A549 (cell line): ENCODE measurements at regions not wholly inside any gene's neighbourhood (a gene's known extent, or its start where the extent isn't known, plus 50 kb on each side); places are given as distances from the start of the nearest gene placed in this dataset.
A peak's percentile ranks its signal among the peaks of the same experiment; 100 is the strongest.

Source experiments
- BHLHE40 ChIP-seq: IDR thresholded peaks from 2 replicates; pipeline ENCODE4 v1.6.1; 2012; ENCODE audit warnings: low read depth, low read length, inconsistent platforms
- CEBPB ChIP-seq, 2 experiments: fragments of >200 bp in 1 of 2; sonication (Bioruptor Twin) in 1 of 2; formaldehyde crosslinking in 1 of 2; IDR thresholded peaks; 2 replicates each; pipeline ENCODE4 v1.6.1; 2012 to 2016
- CTCF ChIP-seq: fragments of >200 bp; sonication (Bioruptor Twin); formaldehyde crosslinking; IDR thresholded peaks from 3 replicates; pipeline ENCODE4 v1.5.1; 2016
- EP300 ChIP-seq, 2 experiments: fragments of >200 bp; sonication (Bioruptor Twin); formaldehyde crosslinking; IDR thresholded peaks; 2 replicates in 1 of 2; 3 replicates in 1 of 2; pipeline ENCODE4 v1.6.1; 2016 to 2017
- FOSL2 ChIP-seq, 2 experiments: fragments of 450-650 bp in 1 of 2; fragments of >200 bp in 1 of 2; sonication (Bioruptor Twin) in 1 of 2; formaldehyde crosslinking; IDR thresholded peaks; 2 replicates each; pipeline versions ENCODE4 v1.5.0 to v1.6.1; 2016 to 2020; ENCODE audit warnings: mild to moderate bottlenecking in 1 of 2, moderate library complexity in 1 of 2
- MAX ChIP-seq: IDR thresholded peaks from 2 replicates; pipeline ENCODE4 v1.6.1; 2012
- POLR2A ChIP-seq: IDR thresholded peaks from 2 replicates; pipeline ENCODE4 v1.6.1; 2012; ENCODE audit warnings: mild to moderate bottlenecking, low read length
- TF ChIP-seq, protein P1 (sequence below): fragments of 150-350 bp; IDR thresholded peaks from 2 replicates; pipeline ENCODE4 v1.6.1; 2014; ENCODE audit warnings: low read depth, mild to moderate bottlenecking, low read length

DNA sequence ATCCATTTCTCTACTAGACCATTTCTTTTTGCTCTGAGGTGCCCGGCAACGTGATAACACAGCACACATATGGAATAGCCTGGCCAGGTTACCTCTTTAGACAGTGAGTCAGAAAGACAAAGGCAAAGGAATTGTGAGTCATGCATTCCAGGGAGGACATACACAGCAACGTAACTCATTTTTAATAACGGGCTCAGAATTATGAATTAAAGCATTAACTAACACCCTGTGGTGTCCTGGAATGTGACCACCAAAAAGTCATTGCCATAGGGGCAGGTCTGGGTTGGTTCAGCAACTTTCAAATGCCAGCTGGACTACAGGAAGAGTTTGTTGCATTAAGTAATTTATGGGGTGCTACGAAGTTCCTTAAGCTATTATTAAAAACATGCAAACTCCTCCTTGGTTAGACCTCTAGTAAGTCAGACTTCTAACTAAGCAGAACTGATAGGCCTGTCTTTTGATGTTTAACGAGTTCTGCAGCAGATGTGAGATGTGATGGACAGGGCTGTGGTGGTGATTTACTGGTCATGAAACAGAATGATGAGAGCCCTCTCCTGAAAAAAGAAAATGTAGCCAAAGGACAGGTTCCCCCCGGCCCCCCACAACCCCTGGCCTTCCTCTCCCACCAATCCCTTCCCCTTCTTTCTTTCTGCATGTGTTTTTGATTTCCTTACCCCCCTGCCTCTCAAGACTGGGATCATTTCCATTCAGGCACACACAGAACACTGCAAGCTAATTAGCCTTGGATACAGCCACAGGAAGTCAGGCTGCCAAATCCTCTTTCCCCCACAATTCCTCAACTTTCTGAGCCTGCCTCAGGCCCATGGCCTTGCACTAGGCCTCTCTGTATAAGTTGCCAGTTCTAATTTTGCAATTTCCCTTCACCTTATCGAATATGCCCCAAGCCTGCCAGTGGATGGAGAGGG is 88.9 kb upstream of the HAO2 start:
- no peak for TF ChIP-seq EP300 (IDR thresholded peaks at IDR 0.05)
- TF ChIP-seq CTCF = no peak
- no peak for TF ChIP-seq POLR2A
- no peak for TF ChIP-seq BHLHE40
- TF ChIP-seq MAX = no peak
- TF ChIP-seq, protein P1, sequence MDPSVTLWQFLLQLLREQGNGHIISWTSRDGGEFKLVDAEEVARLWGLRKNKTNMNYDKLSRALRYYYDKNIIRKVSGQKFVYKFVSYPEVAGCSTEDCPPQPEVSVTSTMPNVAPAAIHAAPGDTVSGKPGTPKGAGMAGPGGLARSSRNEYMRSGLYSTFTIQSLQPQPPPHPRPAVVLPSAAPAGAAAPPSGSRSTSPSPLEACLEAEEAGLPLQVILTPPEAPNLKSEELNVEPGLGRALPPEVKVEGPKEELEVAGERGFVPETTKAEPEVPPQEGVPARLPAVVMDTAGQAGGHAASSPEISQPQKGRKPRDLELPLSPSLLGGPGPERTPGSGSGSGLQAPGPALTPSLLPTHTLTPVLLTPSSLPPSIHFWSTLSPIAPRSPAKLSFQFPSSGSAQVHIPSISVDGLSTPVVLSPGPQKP = no peak
- TF ChIP-seq CEBPB (IDR thresholded peaks at IDR 0.05) = no peak
- TF ChIP-seq FOSL2 (IDR thresholded peaks at IDR 0.05) = peak; percentile 83
- peak; percentile 90 for TF ChIP-seq FOSL2 (CRISPR knock-in tag; IDR thresholded peaks at IDR 0.05)
